Keratinocyte (primary cell): ENCODE measurements at regions not wholly inside any gene's neighbourhood (a gene's known extent, or its start where the extent isn't known, plus 50 kb on each side); places are given as distances from the start of the nearest gene placed in this dataset.

ENCODE experiments used
- DNase-seq: peaks from one replicate; pipeline ENCODE4 v3.0.0-alpha.2; 2011; ENCODE audit warnings: low read depth, missing footprints, low spot score
- FAIRE-seq: peaks from 2 replicates; lab custom pipeline; 2011; peaks lifted over from hg19 to GRCh38; lab: Jason Lieb, UNC
- H2AFZ ChIP-seq: 2 replicates; pipeline ENCODE4 v1.6.0; 2012; ENCODE audit warnings: low read length, control low read depth, inconsistent platforms; ENCODE audit not compliant: control insufficient read depth
- H3K27ac ChIP-seq: 2 replicates; pipeline ENCODE4 v1.5.1; 2011; ENCODE audit warnings: low read length; ENCODE audit not compliant: control insufficient read depth, insufficient read depth
- H3K27me3 ChIP-seq: 3 replicates; pipeline ENCODE4 v1.6.0; 2011; ENCODE audit warnings: low read length; ENCODE audit not compliant: control insufficient read depth, insufficient read depth; ENCODE audit errors: extremely low read depth
- H3K36me3 ChIP-seq, 2 experiments: 2 replicates in 1 of 2; 3 replicates in 1 of 2; pipeline ENCODE4 v1.5.1; 2011; ENCODE audit warnings: low read length in 2 of 2, mild to moderate bottlenecking in 1 of 2; ENCODE audit not compliant: control insufficient read depth in 2 of 2, insufficient read depth in 2 of 2; ENCODE audit errors: extremely low read depth in 1 of 2
- H3K4me1 ChIP-seq: 3 replicates; pipeline ENCODE4 v1.5.1; 2011; ENCODE audit warnings: low read length; ENCODE audit not compliant: control insufficient read depth, insufficient read depth; ENCODE audit errors: extremely low read depth
- H3K4me2 ChIP-seq: 3 replicates; pipeline ENCODE4 v1.6.0; 2011; ENCODE audit warnings: low read depth, low read length; ENCODE audit not compliant: control insufficient read depth, insufficient read depth; ENCODE audit errors: extremely low read depth
- H3K4me3 ChIP-seq, 3 experiments: fragments of 200-600 bp in 1 of 3; sonication (generic) in 1 of 3; 2 replicates in 2 of 3; 3 replicates in 1 of 3; pipeline ENCODE4 v1.5.1; 2011 to 2016; ENCODE audit warnings: low read length in 3 of 3, mild to moderate bottlenecking in 3 of 3, control low read depth in 2 of 3, inconsistent platforms in 1 of 3, low read depth in 1 of 3, mixed read lengths in 1 of 3, mixed run types in 1 of 3, moderate library complexity in 1 of 3; ENCODE audit not compliant: control insufficient read depth in 2 of 3, insufficient read depth in 2 of 3; ENCODE audit errors: extremely low read depth in 1 of 3
- H3K79me2 ChIP-seq: 2 replicates; pipeline ENCODE4 v1.6.0; 2012; ENCODE audit warnings: low read length; ENCODE audit not compliant: control insufficient read depth, insufficient read depth
- H3K9ac ChIP-seq: 3 replicates; pipeline ENCODE4 v1.6.0; 2011; ENCODE audit warnings: low read length; ENCODE audit not compliant: control insufficient read depth, insufficient read depth; ENCODE audit errors: extremely low read depth
- H3K9me1 ChIP-seq: 3 replicates; pipeline ENCODE4 v1.6.0; 2011; ENCODE audit warnings: low read length; ENCODE audit not compliant: control insufficient read depth, insufficient read depth; ENCODE audit errors: extremely low read depth
- H3K9me3 ChIP-seq: 2 replicates; pipeline ENCODE4 v1.5.1; 2012; ENCODE audit warnings: low read depth, low read length; ENCODE audit not compliant: control insufficient read depth
- H4K20me1 ChIP-seq: 3 replicates; pipeline ENCODE4 v1.6.0; 2011; ENCODE audit warnings: low read length; ENCODE audit not compliant: control insufficient read depth, insufficient read depth; ENCODE audit errors: extremely low read depth
- EZH2 ChIP-seq: IDR thresholded peaks from one replicate; pipeline ENCODE4 v1.6.1; 2012; ENCODE audit warnings: inconsistent platforms, mild to moderate bottlenecking, low read length, moderate library complexity
- dilution Hi-C: fragments of 300-500 bp; cut with MboI; formaldehyde crosslinking; loops from one replicate; pipeline ENCODE4 v1.7.0; 2020; ENCODE audit warnings: low sequenced_read_pairs; ENCODE audit not compliant: extremely low pct_ligation_motif_present
- TF ChIP-seq, protein P1 (sequence below), 3 experiments: IDR thresholded peaks in 1 of 3; conservative IDR thresholded peaks in 1 of 3; optimal IDR thresholded peaks in 1 of 3; 2 replicates in 2 of 3; 3 replicates in 1 of 3; pipeline versions ENCODE3 to v1.5.1; 2011; ENCODE audit warnings: low read length in 3 of 3, mild to moderate bottlenecking in 3 of 3, moderate library complexity in 2 of 3, control low read depth in 1 of 3, inconsistent platforms in 1 of 3; ENCODE audit not compliant: insufficient read depth in 2 of 3; ENCODE audit errors: extremely low read depth in 1 of 3

DNA sequence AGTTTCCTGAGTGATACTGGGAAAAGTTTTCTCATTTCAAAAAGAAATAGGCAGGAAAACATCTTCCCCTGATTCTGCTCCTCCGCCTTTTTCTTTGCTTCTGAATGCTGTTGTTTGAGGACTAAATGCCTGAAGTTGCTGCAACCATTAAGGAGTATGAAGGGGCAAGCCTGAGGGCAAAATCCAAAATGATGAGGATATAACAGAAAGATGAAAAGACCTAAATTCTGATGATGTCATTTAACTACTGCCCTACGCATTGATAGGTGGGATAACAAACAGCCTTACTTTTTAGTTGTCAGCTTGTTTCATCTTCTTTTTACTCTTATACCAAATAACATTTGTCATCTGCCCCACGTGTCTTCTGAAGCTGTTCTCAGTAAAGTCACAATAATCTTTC lies 474.6 kb upstream of the MMS22L start:
- no peak overlapping the region for H3K4me3 ChIP-seq
- H3K27ac ChIP-seq, result no peak overlapping the region
- DNase-seq (no peak), FAIRE-seq (no peak)
- no peaks in the 10 kb centered on the region for H3K9me3 ChIP-seq
- no peaks in the 10 kb centered on the region for H3K9me1 ChIP-seq
- no peaks in the 10 kb centered on the region for H3K27me3 ChIP-seq
- no peaks in the 10 kb centered on the region for H3K36me3 ChIP-seq
- no peaks in the 10 kb centered on the region for H3K79me2 ChIP-seq
- dilution Hi-C loops, result no loop called here
- H3K4me1 ChIP-seq, result no peaks in the 10 kb centered on the region
- H2AFZ ChIP-seq, result no peak overlapping the region
- no peaks in the 10 kb centered on the region for H4K20me1 ChIP-seq
- H3K4me2 ChIP-seq, result no peak overlapping the region
- TF ChIP-seq, protein P1, sequence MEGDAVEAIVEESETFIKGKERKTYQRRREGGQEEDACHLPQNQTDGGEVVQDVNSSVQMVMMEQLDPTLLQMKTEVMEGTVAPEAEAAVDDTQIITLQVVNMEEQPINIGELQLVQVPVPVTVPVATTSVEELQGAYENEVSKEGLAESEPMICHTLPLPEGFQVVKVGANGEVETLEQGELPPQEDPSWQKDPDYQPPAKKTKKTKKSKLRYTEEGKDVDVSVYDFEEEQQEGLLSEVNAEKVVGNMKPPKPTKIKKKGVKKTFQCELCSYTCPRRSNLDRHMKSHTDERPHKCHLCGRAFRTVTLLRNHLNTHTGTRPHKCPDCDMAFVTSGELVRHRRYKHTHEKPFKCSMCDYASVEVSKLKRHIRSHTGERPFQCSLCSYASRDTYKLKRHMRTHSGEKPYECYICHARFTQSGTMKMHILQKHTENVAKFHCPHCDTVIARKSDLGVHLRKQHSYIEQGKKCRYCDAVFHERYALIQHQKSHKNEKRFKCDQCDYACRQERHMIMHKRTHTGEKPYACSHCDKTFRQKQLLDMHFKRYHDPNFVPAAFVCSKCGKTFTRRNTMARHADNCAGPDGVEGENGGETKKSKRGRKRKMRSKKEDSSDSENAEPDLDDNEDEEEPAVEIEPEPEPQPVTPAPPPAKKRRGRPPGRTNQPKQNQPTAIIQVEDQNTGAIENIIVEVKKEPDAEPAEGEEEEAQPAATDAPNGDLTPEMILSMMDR (optimal IDR thresholded peaks at IDR 0.05 in 1 of 3, IDR thresholded peaks at IDR 0.05 in 1 of 3, conservative IDR thresholded peaks at IDR 0.05 in 1 of 3; ENCODE audit: extremely low read depth in 1 of 3, insufficient read depth in 2 of 3, low read length in 3 of 3), result no peak
- TF ChIP-seq EZH2, result no peak
- no peak overlapping the region for H3K9ac ChIP-seq

DNA sequence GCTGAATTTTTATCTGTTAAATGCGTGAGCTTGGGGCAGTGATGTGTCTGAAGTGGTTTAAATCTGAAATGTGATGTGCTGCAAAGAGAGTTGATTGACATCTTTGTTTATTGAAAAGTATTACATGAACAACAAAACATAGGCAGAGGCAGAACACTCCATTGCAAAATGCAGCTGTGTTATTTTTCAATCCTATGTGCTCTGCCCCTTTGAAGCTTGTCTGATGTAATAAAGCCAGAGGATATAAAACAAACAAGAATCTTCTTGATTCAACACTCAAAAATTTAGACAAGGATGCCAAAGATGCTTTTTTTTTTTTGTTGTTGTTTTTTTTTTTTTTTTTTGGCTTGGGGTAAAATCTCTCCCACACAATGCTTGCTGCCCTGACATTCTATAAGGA lies 482.4 kb upstream of the MMS22L start:
- peak overlapping the region; percentile 20 for H3K4me2 ChIP-seq
- no peak for FAIRE-seq

More for the DNA sequence above, 482.4 kb upstream of the MMS22L start:
- no peak overlapping the region for H3K9ac ChIP-seq
- H3K27ac ChIP-seq, result no peak overlapping the region
- dilution Hi-C loops, result no loop called here
- no peaks in the 10 kb centered on the region for H3K9me1 ChIP-seq
- TF ChIP-seq, protein P1 (optimal IDR thresholded peaks at IDR 0.05 in 1 of 3, IDR thresholded peaks at IDR 0.05 in 1 of 3, conservative IDR thresholded peaks at IDR 0.05 in 1 of 3; ENCODE audit: extremely low read depth in 1 of 3, insufficient read depth in 2 of 3, low read length in 3 of 3), result no peak
- TF ChIP-seq EZH2, result no peak
- no peaks in the 10 kb centered on the region for H3K9me3 ChIP-seq
- H3K4me3 ChIP-seq, result no peak overlapping the region
- no peak for DNase-seq
- no peaks in the 10 kb centered on the region for H3K36me3 ChIP-seq
- no peaks in the 10 kb centered on the region for H3K27me3 ChIP-seq
- H2AFZ ChIP-seq, result no peak overlapping the region
- H4K20me1 ChIP-seq, result no peaks in the 10 kb centered on the region
- no peaks in the 10 kb centered on the region for H3K79me2 ChIP-seq
- no peaks in the 10 kb centered on the region for H3K4me1 ChIP-seq
